SK-N-SH treated with all-trans-retinoic acid at 6 μM for 48 hours (cell line): ENCODE measurements at regions not wholly inside any gene's neighbourhood (a gene's known extent, or its start where the extent isn't known, plus 50 kb on each side); places are given as distances from the start of the nearest gene placed in this dataset.

Experiments used
- BACH2 ChIP-seq: fragments of 250-450 bp; sonication (Bioruptor Pico); IDR thresholded peaks from 2 replicates; pipeline ENCODE4 v1.9.0; 2021; ENCODE audit warnings: mild to moderate bottlenecking, borderline replicate concordance
- ISL1 ChIP-seq: fragments of 250-450 bp; sonication (Bioruptor Pico); IDR thresholded peaks from 2 replicates; pipeline ENCODE4 v2.1.2; 2022; ENCODE audit warnings: mild to moderate bottlenecking, moderate library complexity
- PPARA ChIP-seq: fragments of 250-450 bp; sonication (Bioruptor Pico); IDR thresholded peaks from 2 replicates; pipeline ENCODE4 v1.5.0; 2020; ENCODE audit warnings: mild to moderate bottlenecking, borderline replicate concordance
- RARB ChIP-seq: fragments of 250-450 bp; sonication (Bioruptor Pico); IDR thresholded peaks from 2 replicates; pipeline ENCODE4 v1.8.0; 2021; ENCODE audit warnings: mild to moderate bottlenecking, moderate library complexity
- ZC3H10 ChIP-seq: fragments of 250-450 bp; sonication (Bioruptor Pico); IDR thresholded peaks from 2 replicates; pipeline ENCODE4 v1.5.1; 2021; ENCODE audit warnings: mild to moderate bottlenecking, moderate library complexity
- ZFP3 ChIP-seq: fragments of 250-450 bp; sonication (Bioruptor Pico); IDR thresholded peaks from 2 replicates; pipeline ENCODE4 v1.5.0; 2020; ENCODE audit warnings: mild to moderate bottlenecking, moderate library complexity
- ZFP30 ChIP-seq: fragments of 450-650 bp; formaldehyde crosslinking; IDR thresholded peaks from 2 replicates; pipeline ENCODE4 v1.5.0; 2022; ENCODE audit warnings: mild to moderate bottlenecking, moderate library complexity
- ZNF565 ChIP-seq: fragments of 450-650 bp; formaldehyde crosslinking; conservative IDR thresholded peaks from 2 replicates; pipeline ENCODE4 v1.5.0; 2020; ENCODE audit warnings: low read depth, mild to moderate bottlenecking, moderate library complexity
- ZNF70 ChIP-seq: fragments of 450-650 bp; formaldehyde crosslinking; IDR thresholded peaks from 2 replicates; pipeline ENCODE4 v1.5.0; 2020; ENCODE audit warnings: mild to moderate bottlenecking, moderate library complexity
- TF ChIP-seq, protein P1 (sequence below): fragments of 250-450 bp; sonication (Bioruptor Pico); IDR thresholded peaks from 2 replicates; pipeline ENCODE4 v1.8.0; 2021; ENCODE audit warnings: low read depth, mild to moderate bottlenecking, moderate library complexity, borderline replicate concordance
- TF ChIP-seq, protein P2 (sequence below): fragments of 250-450 bp; sonication (Bioruptor Pico); IDR thresholded peaks from 2 replicates; pipeline ENCODE4 v1.5.1; 2020; ENCODE audit warnings: low read depth, mild to moderate bottlenecking, moderate library complexity
- TF ChIP-seq, protein P3 (sequence below): fragments of 250-450 bp; sonication (Bioruptor Pico); IDR thresholded peaks from 2 replicates; pipeline ENCODE4 v1.5.1; 2021; ENCODE audit warnings: mild to moderate bottlenecking, moderate library complexity
- TF ChIP-seq, protein P4 (sequence below): fragments of 250-450 bp; sonication (Bioruptor Pico); IDR thresholded peaks from 2 replicates; pipeline ENCODE4 v1.8.0; 2020; ENCODE audit warnings: mild to moderate bottlenecking, moderate library complexity, borderline replicate concordance

DNA sequence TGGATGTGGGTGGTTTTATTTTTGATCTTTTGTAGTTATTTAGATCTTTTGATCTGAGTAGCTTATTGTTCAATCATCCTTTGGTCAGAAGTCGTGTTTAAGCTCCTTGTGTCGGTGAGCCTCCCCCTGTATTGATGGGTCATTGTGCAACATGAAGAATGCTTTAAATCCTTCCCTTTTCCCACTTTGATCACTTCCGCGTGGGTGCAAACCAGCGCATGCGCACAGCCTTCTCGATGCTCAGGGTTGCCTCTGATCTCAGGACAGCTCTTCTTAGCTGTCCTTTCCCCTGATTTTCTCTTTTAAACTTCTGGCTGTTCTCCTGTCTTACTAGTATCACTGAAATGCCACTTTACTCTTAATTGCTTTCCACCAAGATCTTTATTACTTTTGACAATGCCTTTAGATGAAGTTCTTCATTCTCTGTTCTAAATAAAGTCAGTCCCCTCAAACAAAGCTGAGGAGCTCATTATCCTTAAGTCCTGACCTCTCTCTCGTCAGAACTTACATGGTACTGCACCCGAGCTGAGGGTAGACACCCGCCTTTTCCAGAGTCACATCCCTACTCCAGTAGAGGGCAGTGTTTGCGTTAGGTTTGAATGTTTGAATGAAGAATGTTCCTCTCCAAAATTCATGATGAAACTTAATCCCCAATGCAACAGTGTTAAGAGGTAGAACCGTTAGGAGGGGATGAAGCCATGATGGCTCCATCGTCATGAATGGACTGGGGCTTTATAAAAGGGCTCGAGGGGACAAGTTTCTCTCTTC is 547.9 kb upstream of the TMPRSS15 start:
- TF ChIP-seq ZFP30 (CRISPR knock-in tag) (no peak), PPARA (CRISPR knock-in tag) (no peak), ZNF70 (no peak), ISL1 (CRISPR knock-in tag) (no peak), ZFP3 (CRISPR knock-in tag) (no peak), ZC3H10 (CRISPR knock-in tag) (no peak), RARB (CRISPR knock-in tag) (no peak), ZNF565 (no peak), BACH2 (CRISPR knock-in tag) (no peak)
- TF ChIP-seq, protein P1, sequence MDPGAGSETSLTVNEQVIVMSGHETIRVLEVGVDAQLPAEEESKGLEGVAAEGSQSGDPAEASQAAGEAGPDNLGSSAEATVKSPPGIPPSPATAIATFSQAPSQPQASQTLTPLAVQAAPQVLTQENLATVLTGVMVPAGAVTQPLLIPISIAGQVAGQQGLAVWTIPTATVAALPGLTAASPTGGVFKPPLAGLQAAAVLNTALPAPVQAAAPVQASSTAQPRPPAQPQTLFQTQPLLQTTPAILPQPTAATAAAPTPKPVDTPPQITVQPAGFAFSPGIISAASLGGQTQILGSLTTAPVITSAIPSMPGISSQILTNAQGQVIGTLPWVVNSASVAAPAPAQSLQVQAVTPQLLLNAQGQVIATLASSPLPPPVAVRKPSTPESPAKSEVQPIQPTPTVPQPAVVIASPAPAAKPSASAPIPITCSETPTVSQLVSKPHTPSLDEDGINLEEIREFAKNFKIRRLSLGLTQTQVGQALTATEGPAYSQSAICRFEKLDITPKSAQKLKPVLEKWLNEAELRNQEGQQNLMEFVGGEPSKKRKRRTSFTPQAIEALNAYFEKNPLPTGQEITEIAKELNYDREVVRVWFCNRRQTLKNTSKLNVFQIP (CRISPR knock-in tag), result no peak
- TF ChIP-seq, protein P2, sequence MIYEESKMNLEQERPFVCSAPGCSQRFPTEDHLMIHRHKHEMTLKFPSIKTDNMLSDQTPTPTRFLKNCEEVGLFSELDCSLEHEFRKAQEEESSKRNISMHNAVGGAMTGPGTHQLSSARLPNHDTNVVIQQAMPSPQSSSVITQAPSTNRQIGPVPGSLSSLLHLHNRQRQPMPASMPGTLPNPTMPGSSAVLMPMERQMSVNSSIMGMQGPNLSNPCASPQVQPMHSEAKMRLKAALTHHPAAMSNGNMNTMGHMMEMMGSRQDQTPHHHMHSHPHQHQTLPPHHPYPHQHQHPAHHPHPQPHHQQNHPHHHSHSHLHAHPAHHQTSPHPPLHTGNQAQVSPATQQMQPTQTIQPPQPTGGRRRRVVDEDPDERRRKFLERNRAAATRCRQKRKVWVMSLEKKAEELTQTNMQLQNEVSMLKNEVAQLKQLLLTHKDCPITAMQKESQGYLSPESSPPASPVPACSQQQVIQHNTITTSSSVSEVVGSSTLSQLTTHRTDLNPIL (CRISPR knock-in tag), result no peak
- TF ChIP-seq, protein P3, sequence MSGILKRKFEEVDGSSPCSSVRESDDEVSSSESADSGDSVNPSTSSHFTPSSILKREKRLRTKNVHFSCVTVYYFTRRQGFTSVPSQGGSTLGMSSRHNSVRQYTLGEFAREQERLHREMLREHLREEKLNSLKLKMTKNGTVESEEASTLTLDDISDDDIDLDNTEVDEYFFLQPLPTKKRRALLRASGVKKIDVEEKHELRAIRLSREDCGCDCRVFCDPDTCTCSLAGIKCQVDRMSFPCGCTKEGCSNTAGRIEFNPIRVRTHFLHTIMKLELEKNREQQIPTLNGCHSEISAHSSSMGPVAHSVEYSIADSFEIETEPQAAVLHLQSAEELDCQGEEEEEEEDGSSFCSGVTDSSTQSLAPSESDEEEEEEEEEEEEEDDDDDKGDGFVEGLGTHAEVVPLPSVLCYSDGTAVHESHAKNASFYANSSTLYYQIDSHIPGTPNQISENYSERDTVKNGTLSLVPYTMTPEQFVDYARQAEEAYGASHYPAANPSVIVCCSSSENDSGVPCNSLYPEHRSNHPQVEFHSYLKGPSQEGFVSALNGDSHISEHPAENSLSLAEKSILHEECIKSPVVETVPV (CRISPR knock-in tag), result no peak
- TF ChIP-seq, protein P4, sequence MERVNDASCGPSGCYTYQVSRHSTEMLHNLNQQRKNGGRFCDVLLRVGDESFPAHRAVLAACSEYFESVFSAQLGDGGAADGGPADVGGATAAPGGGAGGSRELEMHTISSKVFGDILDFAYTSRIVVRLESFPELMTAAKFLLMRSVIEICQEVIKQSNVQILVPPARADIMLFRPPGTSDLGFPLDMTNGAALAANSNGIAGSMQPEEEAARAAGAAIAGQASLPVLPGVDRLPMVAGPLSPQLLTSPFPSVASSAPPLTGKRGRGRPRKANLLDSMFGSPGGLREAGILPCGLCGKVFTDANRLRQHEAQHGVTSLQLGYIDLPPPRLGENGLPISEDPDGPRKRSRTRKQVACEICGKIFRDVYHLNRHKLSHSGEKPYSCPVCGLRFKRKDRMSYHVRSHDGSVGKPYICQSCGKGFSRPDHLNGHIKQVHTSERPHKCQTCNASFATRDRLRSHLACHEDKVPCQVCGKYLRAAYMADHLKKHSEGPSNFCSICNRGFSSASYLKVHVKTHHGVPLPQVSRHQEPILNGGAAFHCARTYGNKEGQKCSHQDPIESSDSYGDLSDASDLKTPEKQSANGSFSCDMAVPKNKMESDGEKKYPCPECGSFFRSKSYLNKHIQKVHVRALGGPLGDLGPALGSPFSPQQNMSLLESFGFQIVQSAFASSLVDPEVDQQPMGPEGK, result no peak
